PC-3 (cell line): ENCODE measurements at regions not wholly inside any gene's neighbourhood (a gene's known extent, or its start where the extent isn't known, plus 50 kb on each side); places are given as distances from the start of the nearest gene placed in this dataset.

Experiments used
- EZH2 ChIP-seq: fragments of 300-600 bp; sonication (generic); IDR thresholded peaks from one replicate; pipeline ENCODE4 v1.6.1; 2017; ENCODE audit warnings: antibody characterized with exemption, mild to moderate bottlenecking, low read length; ENCODE audit not compliant: unreplicated experiment
- EZH2phosphoT487 ChIP-seq: fragments of 300-600 bp; sonication (generic); IDR thresholded peaks from 2 replicates; pipeline ENCODE4 v1.6.1; 2018; ENCODE audit warnings: mild to moderate bottlenecking, antibody characterized with exemption, low read length, borderline replicate concordance
- TF ChIP-seq, protein P1 (sequence below): fragments of 300-600 bp; sonication (generic); conservative IDR thresholded peaks from 2 replicates; pipeline ENCODE4 v1.5.1; 2017; ENCODE audit warnings: antibody characterized with exemption, low read depth, mild to moderate bottlenecking, low read length

- TF ChIP-seq EZH2 = no peak
- TF ChIP-seq, protein P1, sequence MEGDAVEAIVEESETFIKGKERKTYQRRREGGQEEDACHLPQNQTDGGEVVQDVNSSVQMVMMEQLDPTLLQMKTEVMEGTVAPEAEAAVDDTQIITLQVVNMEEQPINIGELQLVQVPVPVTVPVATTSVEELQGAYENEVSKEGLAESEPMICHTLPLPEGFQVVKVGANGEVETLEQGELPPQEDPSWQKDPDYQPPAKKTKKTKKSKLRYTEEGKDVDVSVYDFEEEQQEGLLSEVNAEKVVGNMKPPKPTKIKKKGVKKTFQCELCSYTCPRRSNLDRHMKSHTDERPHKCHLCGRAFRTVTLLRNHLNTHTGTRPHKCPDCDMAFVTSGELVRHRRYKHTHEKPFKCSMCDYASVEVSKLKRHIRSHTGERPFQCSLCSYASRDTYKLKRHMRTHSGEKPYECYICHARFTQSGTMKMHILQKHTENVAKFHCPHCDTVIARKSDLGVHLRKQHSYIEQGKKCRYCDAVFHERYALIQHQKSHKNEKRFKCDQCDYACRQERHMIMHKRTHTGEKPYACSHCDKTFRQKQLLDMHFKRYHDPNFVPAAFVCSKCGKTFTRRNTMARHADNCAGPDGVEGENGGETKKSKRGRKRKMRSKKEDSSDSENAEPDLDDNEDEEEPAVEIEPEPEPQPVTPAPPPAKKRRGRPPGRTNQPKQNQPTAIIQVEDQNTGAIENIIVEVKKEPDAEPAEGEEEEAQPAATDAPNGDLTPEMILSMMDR = no peak
- TF ChIP-seq EZH2phosphoT487 = no peak
Observed at GRCh38 chr6:11891547-11891946, 112.9 kb upstream of the ADTRP start.
